ENCODE measurements at regions not wholly inside any gene's neighbourhood (a gene's known extent, or its start where the extent isn't known, plus 50 kb on each side); places are given as distances from the start of the nearest gene placed in this dataset.
"Not testable (repeated sequence)": the region's sequence is repeated elsewhere in the genome, so short reads cannot be mapped to it uniquely, and the experiment has no call there.

- no peak for DNase-seq
These were observed 1368.4 kb upstream of the TMEM132C start for GRCh38 chr12:126898562-126898961.

- no peak for DNase-seq
These were observed 1366.8 kb upstream of the TMEM132C start for GRCh38 chr12:126899926-126900792.

- DNase-seq, result no peak
These were observed 1363.7 kb upstream of the TMEM132C start for GRCh38 chr12:126903027-126903876.

- DNase-seq, result no peak
These were observed 1361.2 kb upstream of the TMEM132C start for GRCh38 chr12:126905752-126906151.

- DNase-seq, result no peak
These were observed 1358.8 kb upstream of the TMEM132C start for GRCh38 chr12:126907900-126908764.

GRCh38 chr12:126908765-126909142 is 1358.2 kb upstream of the TMEM132C start:
- DNase-seq, result no peak

GRCh38 chr12:126910570-126910969 is 1356.4 kb upstream of the TMEM132C start:
- no peak for DNase-seq

- DNase-seq, result no peak
These were observed 1354.9 kb upstream of the TMEM132C start for GRCh38 chr12:126912111-126912510.

GRCh38 chr12:126914170-126914793 is 1352.7 kb upstream of the TMEM132C start:
- no peak for DNase-seq

- no peak for DNase-seq
These were observed 1351.7 kb upstream of the TMEM132C start for GRCh38 chr12:126915309-126915708.

- no peak for DNase-seq
These were observed 1340.9 kb upstream of the TMEM132C start for GRCh38 chr12:126926023-126926594.

GRCh38 chr12:126930234-126930633 is 1336.7 kb upstream of the TMEM132C start:
- DNase-seq, result no peak

- no peak for DNase-seq
These were observed 1334.8 kb upstream of the TMEM132C start for GRCh38 chr12:126932156-126932555.

- DNase-seq, result no peak
These were observed 1331.5 kb upstream of the TMEM132C start for GRCh38 chr12:126935435-126935834.

GRCh38 chr12:126936181-126936851 is 1330.7 kb upstream of the TMEM132C start:
- DNase-seq, result no peak

GRCh38 chr12:126937431-126937830 is 1329.5 kb upstream of the TMEM132C start:
- DNase-seq, result no peak

- no peak for DNase-seq
These were observed 1322.3 kb upstream of the TMEM132C start for GRCh38 chr12:126944684-126945083.

- DNase-seq, result not testable (repeated sequence)
These were observed 1320.0 kb upstream of the TMEM132C start for GRCh38 chr12:126946958-126947357.

GRCh38 chr12:126949558-126949957 is 1317.4 kb upstream of the TMEM132C start:
- no peak for DNase-seq

- no peak for DNase-seq
These were observed 1316.7 kb upstream of the TMEM132C start for GRCh38 chr12:126950266-126950665.

All from DMS79 (cell line).